GM19467 (cell line): ENCODE measurements at regions not wholly inside any gene's neighbourhood (a gene's known extent, or its start where the extent isn't known, plus 50 kb on each side); places are given as distances from the start of the nearest gene placed in this dataset.

Experiments used
- ATAC-seq: cut with Tn5 transposase; IDR thresholded peaks from one replicate; pipeline ENCODE4 v1.9.1; 2021; ENCODE audit warnings: mild to moderate bottlenecking, moderate library complexity; ENCODE audit not compliant: unreplicated experiment

- ATAC-seq, result no peak
Measured at GRCh38 chr22:47695176-47695575, 932.7 kb downstream of the TBC1D22A start.

- no peak for ATAC-seq
Measured at GRCh38 chr22:47694536-47695130, 932.2 kb downstream of the TBC1D22A start.

- ATAC-seq, result no peak
Measured at GRCh38 chr22:47693606-47694005, 931.2 kb downstream of the TBC1D22A start.

DNA sequence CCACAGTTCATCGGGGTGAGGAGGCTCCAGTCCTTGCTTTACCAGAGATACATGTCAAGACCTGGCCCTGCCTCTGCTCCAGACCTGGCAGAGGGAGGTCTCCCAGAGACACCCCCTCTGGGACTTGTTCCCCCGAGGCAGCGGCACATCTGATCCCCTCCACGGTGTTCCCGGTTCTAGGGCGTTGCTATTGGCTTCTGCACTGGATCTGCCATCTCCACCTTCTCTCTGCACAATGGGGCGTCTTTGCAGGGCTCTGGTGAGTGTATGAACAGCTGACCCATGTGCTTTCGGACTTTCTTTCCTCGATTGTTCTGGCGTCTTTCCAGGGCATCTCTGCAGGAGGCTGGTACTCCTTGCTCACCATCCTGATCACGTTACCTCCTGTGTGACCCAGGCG lies 930.4 kb downstream of the TBC1D22A start:
- ATAC-seq, result no peak

GRCh38 chr22:47691152-47691895 lies 928.9 kb downstream of the TBC1D22A start:
- no peak for ATAC-seq

GRCh38 chr22:47690586-47690985 lies 928.1 kb downstream of the TBC1D22A start:
- ATAC-seq, result no peak

- no peak for ATAC-seq
Measured at GRCh38 chr22:47690166-47690565, 927.7 kb downstream of the TBC1D22A start.

GRCh38 chr22:47687776-47688175 lies 925.3 kb downstream of the TBC1D22A start:
- ATAC-seq, result no peak

- ATAC-seq, result no peak
Measured at GRCh38 chr22:47687346-47687655, 924.9 kb downstream of the TBC1D22A start.

- ATAC-seq, result no peak
Measured at GRCh38 chr22:47686594-47687345, 924.3 kb downstream of the TBC1D22A start.

GRCh38 chr22:47681411-47682165 lies 919.1 kb downstream of the TBC1D22A start:
- ATAC-seq, result no peak

DNA sequence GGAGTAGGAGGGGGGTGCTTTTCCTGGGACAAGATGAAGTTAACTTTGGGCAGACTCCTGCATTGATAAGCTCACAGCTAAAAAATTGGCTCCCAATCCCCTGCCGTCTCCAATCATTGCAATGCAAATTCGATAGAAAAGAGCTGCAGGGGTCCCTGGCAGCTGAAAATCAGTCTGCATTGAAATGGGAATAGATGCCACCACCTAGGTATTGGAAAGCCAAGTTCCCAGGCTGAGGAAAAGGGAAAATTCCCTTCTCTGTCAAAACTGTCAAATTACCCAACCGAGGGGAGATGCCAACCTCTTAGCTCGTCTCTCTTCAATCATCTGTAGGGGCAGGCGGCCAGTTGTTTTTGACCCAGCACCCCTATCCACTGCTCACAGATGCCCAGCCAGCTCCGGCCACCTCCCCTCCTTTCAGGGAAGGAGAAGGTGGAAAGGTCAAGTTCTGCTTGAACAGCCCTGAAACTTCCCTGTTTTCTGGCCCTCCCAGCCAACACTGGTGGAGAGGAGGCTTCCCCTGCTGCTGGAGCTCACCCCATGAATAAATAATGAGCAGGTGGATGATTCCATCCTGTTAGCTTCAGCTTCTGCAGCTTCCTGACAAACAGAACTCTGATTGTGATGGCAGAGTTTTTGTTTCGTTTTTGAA lies 916.3 kb downstream of the TBC1D22A start:
- ATAC-seq, result no peak

DNA sequence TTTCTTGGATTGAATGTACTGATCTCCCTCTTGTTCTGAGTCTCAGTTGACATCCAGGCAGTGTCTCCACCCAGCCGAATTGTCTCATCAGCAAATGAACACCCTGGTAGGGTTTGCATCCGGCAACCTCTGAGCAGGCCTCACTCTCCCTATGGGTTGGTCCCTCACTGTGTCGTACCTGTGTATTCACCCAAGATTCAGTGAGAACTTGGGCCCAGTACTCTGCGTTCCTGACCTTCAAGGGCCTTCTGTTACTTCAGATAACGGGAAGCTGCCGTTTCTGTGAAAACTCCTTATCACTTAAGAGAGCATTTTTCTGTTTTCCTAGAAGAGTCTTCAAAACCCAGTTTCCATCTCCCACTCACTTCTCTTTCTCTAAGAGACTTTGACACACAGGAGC lies 915.6 kb downstream of the TBC1D22A start:
- ATAC-seq, result no peak

GRCh38 chr22:47676685-47677084 lies 914.2 kb downstream of the TBC1D22A start:
- no peak for ATAC-seq

DNA sequence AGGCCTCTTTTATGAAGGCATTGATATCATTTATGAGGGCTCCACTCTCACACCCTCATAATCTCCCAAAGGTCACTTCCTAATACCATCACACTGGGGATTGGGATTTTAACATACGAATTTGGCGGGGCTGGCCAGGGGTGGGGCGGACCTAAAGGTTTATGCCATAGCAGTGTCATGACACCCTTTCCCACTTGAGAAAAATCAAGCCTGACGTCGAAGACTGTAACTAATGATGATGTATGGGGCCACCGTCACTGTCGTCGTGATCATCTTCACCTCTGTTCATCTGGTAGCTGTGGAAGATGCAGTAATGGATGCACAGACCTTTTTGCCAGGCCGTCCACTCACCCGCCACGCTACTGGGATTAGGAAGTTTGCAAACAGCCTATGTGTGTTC lies 912.1 kb downstream of the TBC1D22A start:
- no peak for ATAC-seq

GRCh38 chr22:47673557-47673956 lies 911.1 kb downstream of the TBC1D22A start:
- ATAC-seq, result no peak

GRCh38 chr22:47672526-47672925 lies 910.1 kb downstream of the TBC1D22A start:
- ATAC-seq, result no peak

GRCh38 chr22:47665151-47665550 lies 902.7 kb downstream of the TBC1D22A start:
- ATAC-seq, result no peak

- ATAC-seq, result no peak
Measured at GRCh38 chr22:47663615-47664605, 901.5 kb downstream of the TBC1D22A start.
